ENCODE measurements at regions not wholly inside any gene's neighbourhood (a gene's known extent, or its start where the extent isn't known, plus 50 kb on each side); places are given as distances from the start of the nearest gene placed in this dataset.
"Not testable (repeated sequence)": the region's sequence is repeated elsewhere in the genome, so short reads cannot be mapped to it uniquely, and the experiment has no call there.

DNA sequence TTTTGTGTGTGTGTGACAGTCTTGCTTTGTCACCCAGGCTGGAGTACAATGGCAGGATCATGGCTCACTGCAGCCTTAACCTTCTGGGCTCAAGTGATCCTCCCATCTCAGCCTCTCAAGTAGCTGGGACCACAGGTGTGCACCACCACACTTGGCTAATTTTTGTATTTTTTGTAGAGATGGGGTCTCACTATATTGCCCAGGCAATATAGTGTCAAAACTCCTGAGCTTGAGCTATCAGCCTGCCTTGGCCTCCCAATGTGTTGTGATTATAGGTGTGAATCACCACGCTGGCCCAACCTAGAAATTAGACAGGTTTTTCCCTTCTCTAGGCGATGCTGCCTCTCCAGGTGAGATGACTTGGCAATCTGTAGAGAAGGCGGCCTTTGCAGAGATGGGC lies 235.3 kb downstream of the PCSK1 start:
- H3K14ac ChIP-seq (ENCODE audit: insufficient read length); H3K4me3 ChIP-seq (ENCODE audit: extremely low read depth in 1 of 4, insufficient read depth in 2 of 4, low read depth in 3 of 4, low read length in 4 of 4): not testable (repeated sequence)

More for the DNA sequence above, 235.3 kb downstream of the PCSK1 start:
- POLR2A ChIA-PET (ENCODE audit: partially characterized antibody); H3K23me2 ChIP-seq (ENCODE audit: low read depth, low read length); DNase-seq (ENCODE audit: low read depth in 1 of 2, low spot score in 2 of 2); H2AFZ ChIP-seq (ENCODE audit: low read length); H3K4me1 ChIP-seq (replicated peaks in 1 of 4; ENCODE audit: control insufficient read depth in 3 of 4, insufficient read depth in 4 of 4, low read length in 3 of 4); H3K9ac ChIP-seq (replicated peaks in 1 of 4; ENCODE audit: extremely low read depth in 1 of 4, low read depth in 3 of 4, low read length in 3 of 4); H3K27ac ChIP-seq (ENCODE audit: low read depth, low read length); H3K4ac ChIP-seq (replicated peaks; ENCODE audit: insufficient read length, low read depth, low read length); H2BK5ac ChIP-seq (ENCODE audit: low read depth, low read length); H3K9me3 ChIP-seq (ENCODE audit: insufficient read depth in 2 of 2, low read depth in 1 of 2, low read length in 1 of 2); H4K20me1 ChIP-seq (replicated peaks in 1 of 2; ENCODE audit: control insufficient read depth in 1 of 2, insufficient read depth in 2 of 2, low read length in 2 of 2); H3K79me2 ChIP-seq (ENCODE audit: control insufficient read depth in 1 of 2, insufficient read depth in 2 of 2, low read length in 2 of 2); H2BK20ac ChIP-seq (ENCODE audit: low read length); H4K5ac ChIP-seq (ENCODE audit: insufficient read length, low read depth, low read length); FAIRE-seq; H3K36me3 ChIP-seq (ENCODE audit: control insufficient read depth in 2 of 4, insufficient read depth in 4 of 4, low read length in 3 of 4); H2BK15ac ChIP-seq (ENCODE audit: low read length); H3K79me1 ChIP-seq (ENCODE audit: low read depth, low read length); CTCF ChIA-PET (ENCODE audit: partially characterized antibody); H2AK5ac ChIP-seq (ENCODE audit: low read depth, low read length); H4K91ac ChIP-seq (replicated peaks; ENCODE audit: insufficient read length, low read length); H2BK120ac ChIP-seq (replicated peaks; ENCODE audit: low read depth, low read length); H3K18ac ChIP-seq (ENCODE audit: extremely low read depth, low read length); H3K4me2 ChIP-seq (ENCODE audit: insufficient read depth in 1 of 2, low read depth in 2 of 2, low read length in 2 of 2); H3K56ac ChIP-seq (replicated peaks; ENCODE audit: insufficient read length, low read depth, low read length); H2BK12ac ChIP-seq (ENCODE audit: low read depth, low read length); H3K23ac ChIP-seq (ENCODE audit: insufficient read length); H3K27me3 ChIP-seq (replicated peaks in 1 of 4; ENCODE audit: control insufficient read depth in 3 of 4, extremely low read depth in 1 of 4, insufficient read depth in 3 of 4, low read length in 3 of 4); H4K8ac ChIP-seq (ENCODE audit: extremely low read depth, insufficient read depth, low read length): not testable (repeated sequence)
- 93% methylated on average over 3 of the region's 3 CpGs; no CpG with 5 or more reads in 1 of the 2 experiments for WGBS, 2 experiments (ENCODE audit: extremely low coverage in 1 of 2, insufficient coverage in 1 of 2, insufficient read length in 1 of 2, insufficient replicate concordance in 2 of 2, low coverage in 1 of 2, low lambda C conversion rate in 2 of 2, missing lambda C conversion rate in 1 of 2)

Measured in H1 (cell line).